BE2C (cell line): ENCODE measurements at regions not wholly inside any gene's neighbourhood (a gene's known extent, or its start where the extent isn't known, plus 50 kb on each side); places are given as distances from the start of the nearest gene placed in this dataset.

ENCODE experiments used
- DNase-seq: peaks from one replicate; pipeline ENCODE4 v3.0.0-alpha.2; 2020
- H3K27me3 ChIP-seq: fragments of 250-450 bp; sonication (Bioruptor Pico); 2 replicates; pipeline ENCODE4 v1.5.1; 2020; ENCODE audit warnings: mild to moderate bottlenecking
- H3K36me3 ChIP-seq: fragments of 250-450 bp; sonication (Bioruptor Pico); 2 replicates; pipeline ENCODE4 v1.5.1; 2020; ENCODE audit warnings: mild to moderate bottlenecking
- H3K4me1 ChIP-seq: fragments of 250-450 bp; sonication (Bioruptor Pico); 2 replicates; pipeline ENCODE4 v1.5.1; 2020
- H3K4me3 ChIP-seq: 2 replicates; pipeline ENCODE4 v1.5.1; 2011; ENCODE audit warnings: low read depth, low read length
- H3K9me3 ChIP-seq: fragments of 250-450 bp; sonication (Bioruptor Pico); 2 replicates; pipeline ENCODE4 v1.5.1; 2020
- TF ChIP-seq, protein P1 (sequence below): IDR thresholded peaks from 2 replicates; pipeline ENCODE4 v1.5.1; 2012; ENCODE audit warnings: mild to moderate bottlenecking, low read depth, low read length

DNA sequence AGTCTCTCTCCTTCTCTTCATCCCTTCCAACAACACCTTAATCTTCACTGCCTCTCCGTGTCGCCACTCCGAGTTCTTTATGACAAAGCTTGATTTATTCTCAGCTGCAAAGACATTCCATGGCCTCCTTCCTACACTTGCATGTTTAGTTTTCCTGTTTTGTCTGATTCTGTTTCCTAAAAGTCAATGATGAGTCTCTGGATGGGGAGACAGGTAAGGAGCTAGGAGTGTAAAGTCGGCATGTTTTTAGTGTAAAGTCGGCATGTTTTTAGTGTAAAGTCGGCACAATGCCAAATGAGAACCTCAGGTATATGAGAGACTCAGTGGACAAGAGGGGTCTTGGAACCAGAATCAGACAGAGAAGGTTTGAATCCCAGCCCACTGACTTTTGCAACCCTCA, 362.3 kb upstream of the EEF2KMT start:
- Histone ChIP-seq H3K4me3 (no peak overlapping the region), H3K27me3 (no peaks in the 10 kb centered on the region), H3K9me3 (no peaks in the 10 kb centered on the region), H3K36me3 (no peaks in the 10 kb centered on the region), H3K4me1 (peaks cover 6% of the 10 kb centered on the region)
- TF ChIP-seq, protein P1, sequence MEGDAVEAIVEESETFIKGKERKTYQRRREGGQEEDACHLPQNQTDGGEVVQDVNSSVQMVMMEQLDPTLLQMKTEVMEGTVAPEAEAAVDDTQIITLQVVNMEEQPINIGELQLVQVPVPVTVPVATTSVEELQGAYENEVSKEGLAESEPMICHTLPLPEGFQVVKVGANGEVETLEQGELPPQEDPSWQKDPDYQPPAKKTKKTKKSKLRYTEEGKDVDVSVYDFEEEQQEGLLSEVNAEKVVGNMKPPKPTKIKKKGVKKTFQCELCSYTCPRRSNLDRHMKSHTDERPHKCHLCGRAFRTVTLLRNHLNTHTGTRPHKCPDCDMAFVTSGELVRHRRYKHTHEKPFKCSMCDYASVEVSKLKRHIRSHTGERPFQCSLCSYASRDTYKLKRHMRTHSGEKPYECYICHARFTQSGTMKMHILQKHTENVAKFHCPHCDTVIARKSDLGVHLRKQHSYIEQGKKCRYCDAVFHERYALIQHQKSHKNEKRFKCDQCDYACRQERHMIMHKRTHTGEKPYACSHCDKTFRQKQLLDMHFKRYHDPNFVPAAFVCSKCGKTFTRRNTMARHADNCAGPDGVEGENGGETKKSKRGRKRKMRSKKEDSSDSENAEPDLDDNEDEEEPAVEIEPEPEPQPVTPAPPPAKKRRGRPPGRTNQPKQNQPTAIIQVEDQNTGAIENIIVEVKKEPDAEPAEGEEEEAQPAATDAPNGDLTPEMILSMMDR = no peak
- no peak for DNase-seq

DNA sequence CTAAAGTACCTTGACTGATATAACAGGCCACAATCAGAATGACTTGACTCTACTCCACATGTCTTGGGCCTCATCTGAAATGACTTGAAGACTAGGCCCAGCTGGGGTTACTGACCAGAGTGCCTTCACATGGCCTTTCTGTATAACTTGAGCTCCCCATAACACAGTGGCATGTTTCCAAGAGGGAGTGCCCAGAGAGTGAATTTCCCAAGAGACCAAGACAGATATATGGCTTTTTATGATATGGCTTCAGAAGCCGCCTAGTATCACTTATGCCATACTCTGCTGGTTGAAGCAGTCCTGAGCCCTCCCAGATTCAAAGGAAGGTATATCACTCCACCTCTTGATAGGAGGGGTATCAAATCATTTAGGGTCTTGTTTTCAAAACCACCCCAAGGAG, 357.5 kb upstream of the EEF2KMT start:
- H3K4me3 ChIP-seq = no peak overlapping the region
- no peak for DNase-seq

DNA sequence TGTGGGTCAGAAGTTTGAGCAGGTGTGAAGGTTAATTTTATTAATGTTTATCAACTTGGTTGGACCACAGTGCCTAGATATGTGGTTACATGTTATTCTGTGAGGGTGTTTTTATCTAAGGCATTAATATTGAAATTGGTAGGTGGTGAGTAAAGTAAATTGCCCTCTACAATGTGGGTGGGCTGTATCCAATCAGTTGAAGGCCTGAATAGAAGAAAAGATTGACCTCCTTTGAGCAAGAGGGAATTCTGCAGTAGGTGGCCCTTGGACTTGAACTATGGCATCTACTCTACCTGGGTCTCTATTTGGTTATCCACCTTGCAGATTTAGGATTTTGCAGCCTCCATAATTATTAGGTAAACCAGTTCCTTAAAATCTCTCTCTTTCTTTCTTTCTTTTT, 356.8 kb upstream of the EEF2KMT start:
- no peak for DNase-seq
- no peaks in the 10 kb centered on the region for H3K27me3 ChIP-seq
- TF ChIP-seq, protein P1 = no peak
- H3K9me3 ChIP-seq = no peaks in the 10 kb centered on the region
- no peak overlapping the region for H3K4me3 ChIP-seq
- no peaks in the 10 kb centered on the region for H3K4me1 ChIP-seq
- no peaks in the 10 kb centered on the region for H3K36me3 ChIP-seq

More for the DNA sequence above, 357.5 kb upstream of the EEF2KMT start:
- Histone ChIP-seq H3K36me3 (no peaks in the 10 kb centered on the region), H3K9me3 (no peaks in the 10 kb centered on the region), H3K4me1 (no peaks in the 10 kb centered on the region; the same call in 1 of the 2 replicates), H3K27me3 (no peaks in the 10 kb centered on the region)
- TF ChIP-seq, protein P1 = no peak

DNA sequence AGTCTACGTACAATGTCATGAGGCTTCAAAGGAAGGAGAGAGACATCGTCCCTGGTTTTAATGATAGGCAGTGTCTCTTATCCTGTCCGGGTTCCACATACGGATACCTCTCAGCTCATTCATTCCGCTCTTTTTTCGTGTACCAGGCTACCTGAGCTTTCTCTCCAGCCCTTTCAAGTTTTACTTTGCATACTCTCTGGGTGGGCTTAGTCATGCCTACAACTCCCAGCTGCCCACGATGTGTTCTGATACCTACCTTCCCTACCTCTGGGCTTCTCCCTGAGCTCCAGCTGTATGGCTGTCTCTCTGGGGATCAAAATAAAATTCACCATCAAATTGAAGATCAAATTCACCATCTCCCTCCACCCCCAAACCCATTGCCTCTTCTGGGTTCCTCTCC, 354.0 kb upstream of the EEF2KMT start:
- Histone ChIP-seq H3K27me3 (no peaks in the 10 kb centered on the region), H3K4me1 (no peaks in the 10 kb centered on the region), H3K4me3 (no peak overlapping the region), H3K36me3 (no peaks in the 10 kb centered on the region), H3K9me3 (no peaks in the 10 kb centered on the region)
- TF ChIP-seq, protein P1 = no peak
- no peak for DNase-seq

DNA sequence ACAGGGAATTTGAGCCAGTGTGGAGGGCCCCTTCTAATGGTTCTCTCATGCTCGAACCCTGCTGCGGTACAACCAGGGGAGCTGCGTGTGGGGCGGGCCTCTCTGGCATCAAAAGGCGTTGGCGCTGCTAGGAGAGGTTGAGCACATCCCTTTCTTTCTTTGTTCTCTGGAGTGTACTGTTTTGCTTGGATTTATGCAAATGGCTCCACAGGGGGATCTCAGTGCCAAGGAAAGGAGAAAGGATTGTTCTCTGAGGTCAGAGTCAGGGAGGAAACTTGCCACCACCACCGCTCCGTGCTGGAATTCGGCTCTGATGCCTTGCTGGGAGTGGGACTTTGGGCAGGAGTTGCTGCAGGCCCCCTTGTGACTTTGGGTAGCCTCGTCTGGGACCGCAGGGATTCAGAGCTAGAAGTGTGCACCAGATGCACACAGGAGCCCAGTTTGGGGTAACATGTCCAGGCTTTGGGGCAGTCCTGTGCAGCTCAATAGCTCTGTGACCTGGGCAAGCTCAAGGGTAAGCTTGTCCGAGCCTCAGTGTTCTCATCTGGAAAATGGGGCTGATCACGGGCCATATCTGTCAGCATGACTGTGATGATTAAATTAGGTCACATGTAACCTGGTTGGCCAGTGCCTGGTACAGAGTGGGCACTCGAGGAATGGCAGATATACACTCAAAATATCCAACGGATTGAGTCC, 353.0 kb upstream of the EEF2KMT start:
- no peak for DNase-seq
- H3K9me3 ChIP-seq = no peaks in the 10 kb centered on the region
- TF ChIP-seq, protein P1 = no peak
- H3K27me3 ChIP-seq = no peaks in the 10 kb centered on the region
- no peaks in the 10 kb centered on the region for H3K36me3 ChIP-seq
- H3K4me3 ChIP-seq = no peak overlapping the region
- no peaks in the 10 kb centered on the region for H3K4me1 ChIP-seq

DNA sequence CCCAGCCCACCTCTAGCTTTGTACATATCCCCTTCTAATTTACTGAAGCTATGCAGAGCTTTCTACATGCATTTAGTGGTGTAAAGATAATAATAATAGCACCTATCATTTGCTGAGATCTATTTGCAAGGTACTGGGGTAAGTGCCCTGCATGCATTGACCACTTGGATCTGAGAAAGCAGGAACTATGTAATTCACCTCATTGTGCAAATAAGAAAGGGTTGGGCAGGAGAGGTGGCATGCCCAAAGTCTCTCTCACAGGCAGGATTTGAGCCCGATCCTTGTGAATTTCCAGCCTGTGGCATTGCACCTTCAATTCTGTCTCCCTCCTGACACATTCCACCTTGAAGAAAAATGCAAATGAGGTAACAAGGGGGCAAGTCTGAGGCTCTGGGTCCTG, 352.3 kb upstream of the EEF2KMT start:
- no peaks in the 10 kb centered on the region for H3K36me3 ChIP-seq
- no peak for DNase-seq
- H3K9me3 ChIP-seq = no peaks in the 10 kb centered on the region
- no peak overlapping the region for H3K4me3 ChIP-seq
- no peaks in the 10 kb centered on the region for H3K27me3 ChIP-seq
- TF ChIP-seq, protein P1 = no peak
- no peaks in the 10 kb centered on the region for H3K4me1 ChIP-seq
